ENCODE measurements at regions not wholly inside any gene's neighbourhood (a gene's known extent, or its start where the extent isn't known, plus 50 kb on each side); places are given as distances from the start of the nearest gene placed in this dataset.

GRCh38 chr4:57777876-57778275 is 667.7 kb upstream of the IGFBP7 start:
- TF ChIP-seq, protein P1, sequence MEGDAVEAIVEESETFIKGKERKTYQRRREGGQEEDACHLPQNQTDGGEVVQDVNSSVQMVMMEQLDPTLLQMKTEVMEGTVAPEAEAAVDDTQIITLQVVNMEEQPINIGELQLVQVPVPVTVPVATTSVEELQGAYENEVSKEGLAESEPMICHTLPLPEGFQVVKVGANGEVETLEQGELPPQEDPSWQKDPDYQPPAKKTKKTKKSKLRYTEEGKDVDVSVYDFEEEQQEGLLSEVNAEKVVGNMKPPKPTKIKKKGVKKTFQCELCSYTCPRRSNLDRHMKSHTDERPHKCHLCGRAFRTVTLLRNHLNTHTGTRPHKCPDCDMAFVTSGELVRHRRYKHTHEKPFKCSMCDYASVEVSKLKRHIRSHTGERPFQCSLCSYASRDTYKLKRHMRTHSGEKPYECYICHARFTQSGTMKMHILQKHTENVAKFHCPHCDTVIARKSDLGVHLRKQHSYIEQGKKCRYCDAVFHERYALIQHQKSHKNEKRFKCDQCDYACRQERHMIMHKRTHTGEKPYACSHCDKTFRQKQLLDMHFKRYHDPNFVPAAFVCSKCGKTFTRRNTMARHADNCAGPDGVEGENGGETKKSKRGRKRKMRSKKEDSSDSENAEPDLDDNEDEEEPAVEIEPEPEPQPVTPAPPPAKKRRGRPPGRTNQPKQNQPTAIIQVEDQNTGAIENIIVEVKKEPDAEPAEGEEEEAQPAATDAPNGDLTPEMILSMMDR (IDR thresholded peaks at IDR 0.05) = no peak
- TF ChIP-seq POLR2A (IDR thresholded peaks at IDR 0.05) = no peak
- no peak for TF ChIP-seq POLR2AphosphoS5 (IDR thresholded peaks at IDR 0.05)
- TF ChIP-seq EP300 (IDR thresholded peaks at IDR 0.05; ENCODE audit: low read depth) = no peak

All from transverse colon (tissue), 4 donors.